ENCODE measurements at regions not wholly inside any gene's neighbourhood (a gene's known extent, or its start where the extent isn't known, plus 50 kb on each side); places are given as distances from the start of the nearest gene placed in this dataset.

GRCh38 chr15:47888385-47889100 is 171.2 kb downstream of the SEMA6D start:
- Histone ChIP-seq H4K20me1 (replicated peaks in 1 of 2; ENCODE audit: control insufficient read depth in 1 of 2, insufficient read depth in 2 of 2, low read length in 2 of 2) (no peaks in the 10 kb centered on the region), H2BK5ac (ENCODE audit: low read depth, low read length) (no peak overlapping the region), H3K56ac (replicated peaks; ENCODE audit: insufficient read length, low read depth, low read length) (no peak overlapping the region), H3K9me3 (ENCODE audit: insufficient read depth in 2 of 2, low read depth in 1 of 2, low read length in 1 of 2) (no peaks in the 10 kb centered on the region), H3K4me3 (ENCODE audit: extremely low read depth in 1 of 4, insufficient read depth in 2 of 4, low read depth in 3 of 4, low read length in 4 of 4) (no peak overlapping the region), H3K27ac (ENCODE audit: low read depth, low read length) (no peak overlapping the region), H3K4me1 (replicated peaks in 1 of 4; ENCODE audit: control insufficient read depth in 3 of 4, insufficient read depth in 4 of 4, low read length in 3 of 4) (peaks cover 0 to 9% (median 5%) of the 10 kb centered on the region in 4 experiments; a peak in 4 of 7 replicates), H2AK5ac (ENCODE audit: low read depth, low read length) (no peak overlapping the region), H3K14ac (ENCODE audit: insufficient read length) (no peak overlapping the region), H3K4ac (replicated peaks; ENCODE audit: insufficient read length, low read depth, low read length) (no peak overlapping the region), H3K4me2 (ENCODE audit: insufficient read depth in 1 of 2, low read depth in 2 of 2, low read length in 2 of 2) (no peak overlapping the region), H2AFZ (ENCODE audit: low read length) (no peak overlapping the region), H3K79me2 (ENCODE audit: control insufficient read depth in 1 of 2, insufficient read depth in 2 of 2, low read length in 2 of 2) (no peaks in the 10 kb centered on the region), H2BK120ac (replicated peaks; ENCODE audit: low read depth, low read length) (no peak overlapping the region), H4K5ac (ENCODE audit: insufficient read length, low read depth, low read length) (no peak overlapping the region), H2BK12ac (ENCODE audit: low read depth, low read length) (no peak overlapping the region), H4K8ac (ENCODE audit: extremely low read depth, insufficient read depth, low read length) (no peak overlapping the region), H3K9ac (replicated peaks in 1 of 4; ENCODE audit: extremely low read depth in 1 of 4, low read depth in 3 of 4, low read length in 3 of 4) (no peak overlapping the region), H3K18ac (ENCODE audit: extremely low read depth, low read length) (no peak overlapping the region), H3K36me3 (ENCODE audit: control insufficient read depth in 2 of 4, insufficient read depth in 4 of 4, low read length in 3 of 4) (no peaks in the 10 kb centered on the region), H3K27me3 (replicated peaks in 1 of 4; ENCODE audit: control insufficient read depth in 3 of 4, extremely low read depth in 1 of 4, insufficient read depth in 3 of 4, low read length in 3 of 4) (peaks cover 2 to 21% (median 12%) of the 10 kb centered on the region in 4 experiments; a peak in 6 of 7 replicates), H3K79me1 (ENCODE audit: low read depth, low read length) (no peaks in the 10 kb centered on the region), H2BK15ac (ENCODE audit: low read length) (no peak overlapping the region), H4K91ac (replicated peaks; ENCODE audit: insufficient read length, low read length) (no peak overlapping the region), H3K23me2 (ENCODE audit: low read depth, low read length) (no peaks in the 10 kb centered on the region), H3K23ac (ENCODE audit: insufficient read length) (no peak overlapping the region), H2BK20ac (ENCODE audit: low read length) (no peak overlapping the region)
- FAIRE-seq: no peak
- CTCF ChIA-PET (ENCODE audit: partially characterized antibody): interaction anchor here (0.9 kb wide), 1 partner anchor 9 kb away, joined by 3 read pairs; no protein-coding TSS in a partner anchor
- POLR2A ChIA-PET (ENCODE audit: partially characterized antibody): no interaction called here
- no peak for DNase-seq (ENCODE audit: low read depth in 1 of 2, low spot score in 2 of 2)
- no peak for TF ChIP-seq YY1 (IDR thresholded peaks at IDR 0.05; ENCODE audit: low read depth, low read length)
- no peak for TF ChIP-seq TAF7 (optimal IDR thresholded peaks at IDR 0.05; ENCODE audit: borderline replicate concordance, low read depth, low read length)
- TF ChIP-seq TEAD4 (IDR thresholded peaks at IDR 0.05; ENCODE audit: low read depth, low read length): no peak
- no peak for TF ChIP-seq KDM4A (IDR thresholded peaks at IDR 0.05; ENCODE audit: low read depth, low read length, severe bottlenecking)
- WGBS, 2 experiments (ENCODE audit: extremely low coverage in 1 of 2, insufficient coverage in 1 of 2, insufficient read length in 1 of 2, insufficient replicate concordance in 2 of 2, low coverage in 1 of 2, low lambda C conversion rate in 2 of 2, missing lambda C conversion rate in 1 of 2): 94% methylated on average over 2 of the region's 2 CpGs; no CpG with 5 or more reads in 1 of the 2 experiments
